ENCODE measurements at regions not wholly inside any gene's neighbourhood (a gene's known extent, or its start where the extent isn't known, plus 50 kb on each side); places are given as distances from the start of the nearest gene placed in this dataset.

GRCh38 chr4:107220976-107221375 is 184.9 kb upstream of the DKK2 start:
- no peak for DNase-seq

GRCh38 chr4:107219681-107220080 is 183.6 kb upstream of the DKK2 start:
- DNase-seq, result no peak

- no peak for DNase-seq
Measured at GRCh38 chr4:107216379-107216778, 180.3 kb upstream of the DKK2 start.

DNA sequence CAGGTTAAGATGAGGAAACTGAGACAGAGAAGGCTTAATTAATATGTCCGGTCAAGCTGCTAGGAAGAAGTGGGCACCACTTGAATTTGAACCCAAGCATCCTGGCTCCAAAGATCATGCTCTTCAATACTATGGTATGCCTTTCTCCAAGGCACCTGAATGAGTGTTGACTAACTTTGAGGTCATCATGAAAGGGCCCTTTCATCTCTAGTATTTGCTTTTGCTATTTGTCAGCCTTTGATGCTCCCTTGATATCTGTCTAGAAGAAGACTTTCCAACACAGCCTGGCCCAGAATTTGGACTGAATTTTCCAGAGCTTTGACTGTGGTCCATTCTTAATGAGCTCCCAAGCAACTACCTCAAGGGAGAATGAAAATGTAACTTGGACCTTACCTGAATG is 179.1 kb upstream of the DKK2 start:
- DNase-seq, result no peak

DNA sequence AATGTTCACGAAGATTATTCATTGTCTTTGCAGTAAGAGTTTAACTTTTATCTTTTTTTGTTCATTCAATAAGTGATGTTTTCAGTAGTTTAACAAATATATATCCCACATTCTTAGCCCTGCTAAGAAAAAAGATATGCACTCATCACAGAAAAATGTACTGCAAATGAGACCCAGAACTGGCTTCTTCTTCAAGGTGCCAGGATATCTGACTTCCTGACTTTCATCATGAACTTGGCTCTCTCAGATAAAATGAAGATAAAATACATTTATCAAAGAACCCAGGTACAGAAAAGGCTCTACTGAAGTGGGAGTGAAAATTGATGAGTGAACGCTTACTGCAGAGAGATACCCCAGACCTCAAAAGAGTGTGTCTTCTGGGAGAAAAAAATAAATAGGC is 177.8 kb upstream of the DKK2 start:
- no peak for DNase-seq

DNA sequence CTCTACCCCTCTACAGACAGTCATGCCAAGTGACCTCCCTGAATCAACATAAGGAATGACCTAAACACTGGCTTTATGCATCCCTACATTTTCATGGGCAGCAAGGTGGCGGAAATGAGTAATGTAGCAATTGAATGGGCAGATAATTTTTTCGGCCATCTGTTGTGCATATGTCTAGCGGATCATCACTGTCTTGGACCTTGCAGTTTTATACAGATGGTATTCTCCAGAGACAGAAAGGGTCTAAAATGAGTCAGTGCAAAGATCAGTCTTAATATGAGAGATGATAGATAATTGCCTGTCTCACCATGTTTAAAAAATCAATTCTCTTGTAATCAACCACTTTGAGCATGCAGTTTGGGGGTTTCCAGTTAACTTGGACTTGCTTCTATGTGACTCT is 177.3 kb upstream of the DKK2 start:
- no peak for DNase-seq

- DNase-seq, result no peak
Measured at GRCh38 chr4:107212565-107212964, 176.5 kb upstream of the DKK2 start.

GRCh38 chr4:107210450-107211239 is 174.5 kb upstream of the DKK2 start:
- DNase-seq, result no peak

- DNase-seq, result no peak
Measured at GRCh38 chr4:107203733-107204132, 167.6 kb upstream of the DKK2 start.

DNA sequence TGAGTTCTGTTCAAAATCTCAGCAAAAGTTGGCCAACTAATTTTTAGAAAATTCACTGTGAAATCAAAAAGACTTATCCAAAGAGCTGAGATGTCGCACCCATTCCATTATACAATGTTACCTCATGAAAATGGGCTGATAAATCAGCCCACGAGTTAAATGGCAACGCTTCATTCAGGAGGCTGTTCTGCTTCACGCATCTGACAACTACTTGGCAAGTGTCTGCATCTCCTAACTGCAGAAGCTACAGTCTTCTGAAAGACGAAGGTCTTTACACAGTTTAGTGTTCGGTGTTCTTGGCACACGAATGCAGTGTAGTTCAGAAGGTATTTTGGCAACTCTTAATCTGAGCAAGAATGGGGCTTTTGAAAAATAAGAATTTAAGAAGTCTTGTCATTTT is 166.6 kb upstream of the DKK2 start:
- no peak for DNase-seq

DNA sequence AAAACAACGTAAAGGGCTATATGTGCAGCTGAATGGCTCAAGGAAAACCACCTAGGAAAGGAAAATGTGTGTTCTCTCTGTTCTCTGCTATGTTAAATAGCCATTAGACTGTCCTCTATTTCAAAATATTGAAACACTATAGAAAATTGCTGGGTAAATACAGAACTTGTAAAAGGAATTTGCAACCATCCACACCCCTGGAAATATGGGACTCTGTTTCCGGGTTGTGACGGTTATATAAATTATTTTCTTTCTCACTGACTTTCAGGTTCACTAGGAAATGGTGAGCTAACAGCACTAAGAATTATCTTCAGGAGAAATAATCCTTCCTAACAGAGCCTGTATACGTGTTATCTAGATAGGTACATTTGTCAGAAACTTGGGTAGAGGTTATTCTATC is 161.0 kb upstream of the DKK2 start:
- DNase-seq, result no peak

DNA sequence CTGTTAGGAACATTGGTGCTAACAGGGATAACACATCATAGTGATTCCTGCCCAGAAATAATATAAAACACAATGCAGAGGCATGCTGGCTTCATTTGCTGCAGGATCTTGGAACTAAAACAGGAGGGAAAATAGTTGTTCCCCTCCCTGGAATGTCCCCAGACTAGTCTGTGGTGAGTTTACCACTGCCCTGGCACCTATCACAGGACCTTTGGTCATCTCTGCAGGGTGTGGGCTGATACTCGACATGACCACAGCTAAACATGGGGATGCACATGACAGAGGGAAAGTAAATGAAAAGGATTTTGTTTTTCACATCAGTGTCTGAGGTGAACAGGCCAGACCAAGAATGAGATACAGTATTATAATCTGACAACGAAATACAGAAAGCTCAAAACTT is 160.2 kb upstream of the DKK2 start:
- DNase-seq, result no peak

- DNase-seq, result no peak
Measured at GRCh38 chr4:107194005-107194404, 157.9 kb upstream of the DKK2 start.

DNA sequence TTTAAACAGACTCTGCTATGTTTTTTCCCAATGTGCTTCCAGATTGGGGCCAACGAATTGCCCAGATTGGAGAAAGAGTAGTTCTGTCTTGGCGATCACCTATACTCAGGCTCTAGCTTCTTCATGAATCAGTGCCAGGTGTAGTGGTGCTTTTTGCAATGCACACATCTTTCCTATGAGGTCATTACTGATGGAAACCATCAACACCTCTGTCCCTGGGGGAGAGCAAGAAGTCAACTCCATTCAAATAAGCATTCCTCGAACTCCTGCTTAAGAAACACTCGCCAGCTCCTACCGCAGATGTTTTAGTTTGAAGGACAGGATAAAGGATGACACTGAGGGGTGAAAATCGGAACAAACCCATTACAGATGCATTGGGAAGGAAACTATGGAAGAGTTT is 156.5 kb upstream of the DKK2 start:
- no peak for DNase-seq

DNA sequence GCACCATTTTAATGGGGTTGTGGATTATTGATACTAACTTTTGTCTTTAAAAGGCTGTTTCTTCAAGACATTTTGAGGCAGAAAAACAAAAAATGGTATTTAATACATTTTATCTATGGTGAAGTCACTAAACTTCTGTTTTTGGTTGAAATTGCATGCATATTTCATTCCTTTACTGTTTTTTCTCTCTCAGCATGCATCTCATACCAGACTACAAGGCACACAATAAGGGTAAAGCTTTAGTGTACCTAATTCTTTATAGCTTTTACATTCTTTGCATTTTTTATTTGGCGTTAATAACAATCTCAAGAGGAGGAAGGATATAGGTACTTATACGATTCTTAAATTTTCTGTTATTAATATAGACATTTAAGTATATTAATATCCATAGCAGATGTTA is 151.0 kb upstream of the DKK2 start:
- no peak for DNase-seq

DNA sequence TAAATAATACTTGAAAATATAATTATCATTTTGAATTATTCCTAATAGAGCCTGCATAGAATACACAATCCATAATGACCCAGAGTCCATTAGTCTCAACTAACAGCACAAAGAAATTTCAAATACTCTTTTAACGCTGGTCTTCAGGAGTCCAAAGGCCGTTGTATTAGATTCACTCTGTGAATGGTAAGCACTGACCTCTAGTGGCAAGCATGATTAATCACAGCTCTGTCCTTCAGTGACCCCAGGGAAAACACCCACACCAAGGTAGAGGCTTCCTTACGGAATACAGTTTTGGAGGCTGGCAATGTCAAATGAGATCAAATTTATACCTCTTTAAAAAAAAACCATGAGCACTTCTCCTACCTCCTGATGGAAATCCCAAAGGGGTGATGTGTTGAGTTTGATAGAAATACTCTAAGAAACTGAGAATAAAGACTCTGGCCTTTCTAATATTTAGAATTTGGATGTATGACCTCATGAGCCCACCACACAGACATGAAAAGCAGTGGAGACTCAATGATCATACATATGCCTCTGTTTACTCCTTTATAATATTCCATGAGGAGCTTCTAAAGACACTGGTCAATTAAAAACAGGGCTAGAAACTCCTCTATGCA is 147.2 kb upstream of the DKK2 start:
- DNase-seq, result peak; percentile 9 to 82 (median 40)

DNA sequence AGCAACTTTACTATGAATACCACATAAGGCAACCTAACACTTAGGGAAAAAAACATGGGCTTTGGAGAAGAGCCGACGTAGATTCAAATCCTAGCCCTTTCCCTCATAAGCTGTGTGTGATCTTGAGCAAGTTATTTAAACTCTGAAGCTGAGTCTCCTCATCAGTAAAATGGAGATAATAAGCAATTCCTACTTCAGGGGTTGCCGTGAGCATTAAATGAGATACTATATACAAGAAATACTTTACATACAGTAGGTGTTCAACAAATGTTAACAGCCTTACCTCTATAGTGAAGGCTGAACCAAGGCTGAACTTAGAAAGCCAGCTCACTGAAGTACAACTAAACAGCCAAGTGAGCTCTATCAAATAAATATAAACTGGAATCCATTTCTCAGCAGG is 146.2 kb upstream of the DKK2 start:
- no peak for DNase-seq

- DNase-seq, result peak in 1 of 3 experiments; percentile 29
Measured at GRCh38 chr4:107166873-107167450, 130.8 kb upstream of the DKK2 start.

DNA sequence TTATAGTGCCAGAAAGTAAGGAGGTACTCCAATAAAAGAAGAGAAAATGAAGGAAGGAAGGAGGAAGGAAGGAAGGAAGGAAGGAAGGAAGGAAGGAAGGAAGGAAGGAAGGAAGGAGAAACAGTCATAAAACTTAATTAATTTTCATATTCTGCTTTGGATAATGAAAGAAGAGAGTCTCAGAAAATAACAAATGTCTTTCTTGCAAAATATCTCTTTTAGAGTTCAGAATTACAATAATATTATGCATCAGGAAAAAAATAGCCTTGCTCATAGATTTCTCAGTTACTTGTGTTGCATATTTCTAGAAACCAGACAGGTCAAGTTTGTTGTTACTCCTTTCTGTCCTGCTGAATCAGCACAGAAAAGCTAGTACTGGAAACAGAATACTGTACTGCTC is 130.1 kb upstream of the DKK2 start:
- DNase-seq, result no peak

GRCh38 chr4:107164962-107165475 is 128.9 kb upstream of the DKK2 start:
- no peak for DNase-seq

DNA sequence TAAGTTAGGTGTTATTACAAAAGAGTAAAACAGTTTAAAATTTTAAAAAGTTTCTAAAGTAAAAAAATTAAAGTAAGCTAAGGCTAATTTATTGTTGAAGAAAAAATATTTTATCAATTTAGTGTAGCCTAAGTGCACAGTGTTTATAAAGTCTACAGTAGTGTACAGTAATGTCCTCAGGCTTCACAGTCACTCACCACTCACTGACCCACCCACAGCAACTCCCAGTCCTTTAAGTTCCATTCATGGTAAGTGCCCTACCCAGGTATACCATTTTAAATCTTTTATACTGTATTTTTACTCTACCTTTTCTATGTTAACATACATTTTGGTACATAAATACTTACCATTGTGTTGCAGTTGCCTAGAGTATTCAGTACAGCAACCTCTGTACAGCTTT is 120.3 kb upstream of the DKK2 start:
- no peak for DNase-seq

DNA sequence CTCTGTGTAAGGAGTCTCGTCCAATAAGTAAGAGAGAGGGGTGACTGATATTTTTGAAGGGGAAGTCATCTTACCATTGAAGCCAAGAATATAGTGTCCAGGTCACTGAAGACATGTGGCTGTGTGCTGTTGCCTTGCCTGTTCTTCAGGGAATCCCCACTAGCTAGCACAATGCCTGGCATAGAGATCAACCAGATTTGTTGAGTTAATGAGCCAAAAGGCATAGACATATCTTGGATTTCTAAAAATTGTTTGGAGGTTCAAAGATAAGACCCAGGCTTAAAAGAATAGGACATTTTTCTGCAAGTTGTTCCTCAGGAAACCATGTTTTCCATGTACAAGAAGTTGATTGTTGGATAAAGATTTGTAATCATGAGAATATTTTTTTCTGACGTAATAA is 119.3 kb upstream of the DKK2 start:
- no peak for DNase-seq

DNA sequence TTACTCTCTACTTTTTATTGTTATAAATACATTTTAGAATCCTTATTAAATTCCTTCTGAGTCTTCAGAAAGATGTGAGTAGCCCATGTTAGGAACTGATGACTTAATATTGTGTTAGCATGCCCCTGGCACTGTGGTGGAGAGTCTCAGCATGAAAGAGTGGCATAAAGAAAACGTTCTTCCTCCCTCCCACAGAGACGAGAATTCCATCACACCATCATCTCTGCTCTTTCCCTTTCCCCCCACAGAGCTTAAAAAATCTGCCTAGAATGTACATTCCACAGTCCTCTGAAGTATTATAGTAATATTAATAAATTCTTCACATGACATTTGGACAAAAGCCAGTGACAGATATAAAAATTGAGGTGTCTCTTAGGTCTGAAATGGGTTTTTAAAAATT is 117.8 kb upstream of the DKK2 start:
- DNase-seq, result no peak

GRCh38 chr4:107153228-107153627 is 117.1 kb upstream of the DKK2 start:
- peak in 2 of 3 experiments; percentile 6 to 28 for DNase-seq
